Thyroid gland (tissue), 4 donors: ENCODE measurements at regions not wholly inside any gene's neighbourhood (a gene's known extent, or its start where the extent isn't known, plus 50 kb on each side); places are given as distances from the start of the nearest gene placed in this dataset.

Experiments used
- DNase-seq, 2 donors: peaks; one replicate each; pipeline ENCODE4 v3.0.0-alpha.2; 2019
- H3K27ac ChIP-seq, 3 donors: fragments of 200-600 bp; sonication (generic); 1 replicate in 2 of 3; 2 replicates in 1 of 3; pipeline ENCODE4 v1.5.1; 2016 to 2019; ENCODE audit warnings: mild to moderate bottlenecking in 1 of 3, moderate library complexity in 1 of 3
- H3K27me3 ChIP-seq: fragments of 200-600 bp; sonication (generic); one replicate; pipeline ENCODE4 v1.5.1; 2019
- H3K36me3 ChIP-seq, 2 donors: fragments of 200-600 bp; sonication (generic); one replicate each; pipeline ENCODE4 v1.5.1; 2016 to 2019
- H3K4me1 ChIP-seq, 2 donors: fragments of 200-600 bp; sonication (generic); one replicate each; pipeline ENCODE4 v1.5.1; 2017 to 2019
- H3K4me3 ChIP-seq, 3 donors: fragments of 200-600 bp; sonication (generic); replicated peaks in 1 of 3; 1 replicate in 2 of 3; 2 replicates in 1 of 3; pipeline ENCODE4 v1.5.1; 2016; ENCODE audit warnings: mild to moderate bottlenecking in 1 of 3
- H3K9me3 ChIP-seq: fragments of 200-600 bp; sonication (generic); one replicate; pipeline ENCODE4 v1.5.1; 2017
- POLR2A ChIP-seq, 2 donors: fragments of 450-650 bp; IDR thresholded peaks; one replicate each; pipeline ENCODE4 v1.6.1; 2017; ENCODE audit warnings: antibody characterized with exemption in 2 of 2, mild to moderate bottlenecking in 2 of 2, moderate library complexity in 1 of 2
- WGBS, 2 donors: methylation state at CpG; one replicate each; pipeline ENCODE4 v1.1.5; 2017; 5-methylcytosine and 5-hydroxymethylcytosine counted together
- intact Hi-C: fragments of 100-400 bp; cut with DNase I; formaldehyde crosslinking; loops from one replicate; pipeline ENCODE4 v1.15.1; 2023
- TF ChIP-seq, protein P1 (sequence below), 6 experiments: fragments of 200-600 bp in 3 of 6; fragments of 450-650 bp in 3 of 6; sonication (generic) in 3 of 6; IDR thresholded peaks; one replicate each; pipeline ENCODE4 v1.5.1; 2016 to 2019; ENCODE audit warnings: antibody characterized with exemption in 6 of 6, mild to moderate bottlenecking in 2 of 6, inconsistent platforms in 1 of 6, moderate library complexity in 1 of 6

DNA sequence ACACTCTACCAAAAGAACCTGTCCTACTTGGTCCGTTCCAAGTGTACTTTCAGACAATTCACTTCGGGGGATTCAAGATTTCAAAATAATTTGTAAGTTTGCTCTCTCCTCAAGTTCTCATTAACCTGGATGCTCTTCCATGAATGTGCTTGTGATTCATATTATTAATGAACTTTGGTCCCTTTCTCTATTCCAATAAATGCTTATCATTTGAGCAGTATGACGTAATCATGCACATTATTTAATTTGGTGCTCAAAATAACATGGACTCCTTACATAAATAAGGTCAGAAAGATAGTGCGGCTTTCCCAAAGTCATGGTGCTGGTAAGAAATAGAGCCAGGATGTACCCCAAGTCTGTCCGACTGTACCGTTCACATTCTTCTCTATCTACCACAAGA lies 323.2 kb upstream of the SLCO3A1 start:
- 92% methylated on average over 6 of the region's 6 CpGs for WGBS, 2 donors
- Histone ChIP-seq H3K27me3 (no peaks in the 10 kb centered on the region), H3K27ac (no peak overlapping the region), H3K36me3 (no peaks in the 10 kb centered on the region), H3K9me3 (no peaks in the 10 kb centered on the region), H3K4me1 (no peaks in the 10 kb centered on the region), H3K4me3 (no peak overlapping the region)
- TF ChIP-seq, protein P1, sequence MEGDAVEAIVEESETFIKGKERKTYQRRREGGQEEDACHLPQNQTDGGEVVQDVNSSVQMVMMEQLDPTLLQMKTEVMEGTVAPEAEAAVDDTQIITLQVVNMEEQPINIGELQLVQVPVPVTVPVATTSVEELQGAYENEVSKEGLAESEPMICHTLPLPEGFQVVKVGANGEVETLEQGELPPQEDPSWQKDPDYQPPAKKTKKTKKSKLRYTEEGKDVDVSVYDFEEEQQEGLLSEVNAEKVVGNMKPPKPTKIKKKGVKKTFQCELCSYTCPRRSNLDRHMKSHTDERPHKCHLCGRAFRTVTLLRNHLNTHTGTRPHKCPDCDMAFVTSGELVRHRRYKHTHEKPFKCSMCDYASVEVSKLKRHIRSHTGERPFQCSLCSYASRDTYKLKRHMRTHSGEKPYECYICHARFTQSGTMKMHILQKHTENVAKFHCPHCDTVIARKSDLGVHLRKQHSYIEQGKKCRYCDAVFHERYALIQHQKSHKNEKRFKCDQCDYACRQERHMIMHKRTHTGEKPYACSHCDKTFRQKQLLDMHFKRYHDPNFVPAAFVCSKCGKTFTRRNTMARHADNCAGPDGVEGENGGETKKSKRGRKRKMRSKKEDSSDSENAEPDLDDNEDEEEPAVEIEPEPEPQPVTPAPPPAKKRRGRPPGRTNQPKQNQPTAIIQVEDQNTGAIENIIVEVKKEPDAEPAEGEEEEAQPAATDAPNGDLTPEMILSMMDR (IDR thresholded peaks at IDR 0.05) = no peak
- DNase-seq = no peak
- intact Hi-C loops = no loop called here

DNA sequence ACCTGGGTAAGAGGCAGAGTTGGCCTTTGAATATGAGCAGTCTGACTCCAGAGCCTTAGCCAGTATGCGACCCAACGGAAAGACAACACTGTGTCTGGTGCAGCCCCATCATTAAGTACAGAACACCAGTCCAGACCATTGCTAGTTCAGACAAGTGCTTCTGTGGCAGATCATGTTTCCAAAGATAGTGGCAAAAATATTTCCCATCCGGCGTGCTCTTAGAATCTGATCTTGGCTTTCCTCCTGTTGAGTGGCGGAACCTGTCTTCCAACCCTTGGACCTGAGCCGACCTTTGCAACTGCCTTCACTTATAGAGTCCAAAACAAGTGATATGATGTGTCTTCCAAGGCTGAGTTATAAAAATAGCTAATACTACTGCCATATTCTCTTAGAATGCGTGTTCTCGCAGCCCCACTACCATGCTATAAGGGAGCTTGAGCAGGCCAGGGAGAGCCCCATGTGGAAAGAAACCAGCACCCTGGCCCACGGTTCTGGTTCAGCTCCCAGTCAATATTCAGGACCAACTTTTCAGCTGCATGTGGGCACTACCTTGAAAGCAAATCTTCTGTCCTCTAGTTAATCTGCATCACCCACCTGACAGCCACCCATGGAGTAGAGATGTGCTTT lies 322.4 kb upstream of the SLCO3A1 start:
- no peak for TF ChIP-seq POLR2A (IDR thresholded peaks at IDR 0.05)
- TF ChIP-seq, protein P1 (IDR thresholded peaks at IDR 0.05) = no peak
- WGBS, 2 donors = 93 to 94% methylated on average over 9 of the region's 9 CpGs
- no peaks in the 10 kb centered on the region for H3K9me3 ChIP-seq
- no peak overlapping the region for H3K27ac ChIP-seq
- H3K4me3 ChIP-seq = no peak overlapping the region
- no peaks in the 10 kb centered on the region for H3K36me3 ChIP-seq
- no peak for DNase-seq
- no peaks in the 10 kb centered on the region for H3K4me1 ChIP-seq
- intact Hi-C loops = no loop called here
- H3K27me3 ChIP-seq = no peaks in the 10 kb centered on the region

DNA sequence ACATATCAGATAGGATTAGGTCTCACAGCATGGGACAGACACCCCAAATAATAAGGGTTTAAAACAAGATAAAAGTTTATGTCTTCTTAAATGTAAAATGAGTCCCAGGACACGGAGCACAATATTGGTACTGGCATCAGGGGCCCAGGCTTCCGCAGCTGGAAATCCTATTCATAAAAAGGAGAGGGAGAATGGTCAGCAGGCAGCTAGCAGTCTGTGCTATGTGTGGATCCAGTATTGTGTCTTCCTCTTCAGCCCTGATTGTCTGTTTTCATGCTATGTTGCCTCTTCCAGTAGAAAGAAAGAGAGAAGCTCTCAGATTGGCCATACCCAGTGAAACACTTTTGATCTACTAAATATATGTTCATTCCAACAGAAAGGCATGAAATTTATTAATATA lies 319.3 kb upstream of the SLCO3A1 start:
- no peak for DNase-seq
- no peak overlapping the region for H3K27ac ChIP-seq
- WGBS, 2 donors = 88 to 90% methylated on average over 2 of the region's 2 CpGs
- no peaks in the 10 kb centered on the region for H3K4me1 ChIP-seq
- no peaks in the 10 kb centered on the region for H3K36me3 ChIP-seq
- no peaks in the 10 kb centered on the region for H3K27me3 ChIP-seq
- intact Hi-C loops = no loop called here
- no peak for TF ChIP-seq POLR2A (IDR thresholded peaks at IDR 0.05)
- TF ChIP-seq, protein P1 (IDR thresholded peaks at IDR 0.05) = no peak
- H3K9me3 ChIP-seq = no peaks in the 10 kb centered on the region
- H3K4me3 ChIP-seq = no peak overlapping the region

DNA sequence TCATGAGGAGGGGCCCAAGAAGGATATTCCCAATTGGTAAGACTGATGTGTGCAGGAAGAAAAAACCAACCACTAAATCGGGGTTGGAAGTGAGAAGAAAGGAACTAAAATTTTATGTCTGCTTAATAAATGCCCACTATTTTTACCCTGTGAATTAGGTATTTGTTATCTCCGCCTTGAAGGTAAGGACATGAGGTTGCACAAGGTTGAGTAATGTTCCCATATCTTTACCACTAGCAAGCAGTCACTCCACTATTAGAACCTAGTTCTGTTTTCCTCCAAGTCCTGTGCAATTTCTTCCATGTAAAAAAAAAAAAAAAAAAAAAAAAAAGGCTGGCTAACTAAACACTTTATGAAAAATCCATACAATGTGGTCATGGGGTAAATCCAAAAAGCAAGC lies 318.5 kb upstream of the SLCO3A1 start:
- intact Hi-C loops = no loop called here
- no peaks in the 10 kb centered on the region for H3K9me3 ChIP-seq
- DNase-seq = no peak
- WGBS, 2 donors = 96 to 98% methylated on average over 2 of the region's 2 CpGs
- H3K27ac ChIP-seq = no peak overlapping the region
- H3K4me3 ChIP-seq = no peak overlapping the region
- H3K36me3 ChIP-seq = no peaks in the 10 kb centered on the region
- H3K27me3 ChIP-seq = no peaks in the 10 kb centered on the region
- no peaks in the 10 kb centered on the region for H3K4me1 ChIP-seq
- TF ChIP-seq POLR2A (IDR thresholded peaks at IDR 0.05) = no peak
- TF ChIP-seq, protein P1 (IDR thresholded peaks at IDR 0.05) = no peak

DNA sequence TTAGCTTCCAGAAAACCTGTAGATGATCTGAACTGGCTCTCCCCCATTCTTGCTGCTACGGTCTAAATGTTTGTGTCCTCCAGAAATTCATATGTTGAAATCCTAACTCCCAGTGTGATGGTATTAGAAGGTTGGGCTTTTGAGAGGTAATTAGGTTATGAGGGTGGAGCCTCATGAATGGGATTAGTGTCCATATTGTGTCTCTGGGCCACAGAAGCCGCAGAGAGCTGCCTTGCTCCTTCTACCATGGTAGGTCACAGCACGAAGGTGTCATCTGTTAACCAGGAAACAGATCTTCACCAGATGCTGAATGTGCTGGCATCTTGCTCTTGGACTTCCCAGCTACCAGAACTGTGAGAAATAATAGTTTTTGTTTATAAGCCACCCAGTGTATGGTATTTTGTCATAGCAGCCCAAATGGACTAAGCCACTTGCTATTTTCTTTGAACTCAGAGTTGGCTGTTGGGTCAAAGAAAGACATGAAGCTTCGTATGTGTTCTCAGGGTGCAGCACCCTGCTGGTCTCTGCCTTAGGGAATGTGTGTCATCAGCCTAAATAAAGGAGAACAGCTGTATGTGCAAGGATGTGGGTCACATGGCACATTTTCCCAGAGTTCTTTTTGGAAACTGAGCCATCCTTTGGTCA lies 317.5 kb upstream of the SLCO3A1 start:
- TF ChIP-seq POLR2A (IDR thresholded peaks at IDR 0.05) = no peak
- TF ChIP-seq, protein P1 (IDR thresholded peaks at IDR 0.05) = no peak
- no peak overlapping the region for H3K27ac ChIP-seq
- no peak overlapping the region for H3K4me3 ChIP-seq
- H3K36me3 ChIP-seq = no peaks in the 10 kb centered on the region
- no peaks in the 10 kb centered on the region for H3K27me3 ChIP-seq
- DNase-seq = no peak
- no peaks in the 10 kb centered on the region for H3K9me3 ChIP-seq
- intact Hi-C loops = no loop called here
- 84 to 93% methylated on average over 4 of the region's 4 CpGs for WGBS, 2 donors
- H3K4me1 ChIP-seq = no peaks in the 10 kb centered on the region
